Thymus (tissue), 11 donors: ENCODE measurements at regions not wholly inside any gene's neighbourhood (a gene's known extent, or its start where the extent isn't known, plus 50 kb on each side); places are given as distances from the start of the nearest gene placed in this dataset.

Experiments used
- DNase-seq, 9 donors: peaks; one replicate each; pipeline ENCODE4 v3.0.0-alpha.2; 2013; ENCODE audit warnings: low spot score in 9 of 9, low read depth in 6 of 9, missing footprints in 1 of 9
- H3K27ac ChIP-seq, 2 donors: one replicate each; pipeline ENCODE4 v1.5.1; 2013; ENCODE audit warnings: control low read depth in 1 of 2, low read depth in 1 of 2, low read length in 1 of 2, mild to moderate bottlenecking in 1 of 2, moderate library complexity in 1 of 2
- H3K27me3 ChIP-seq, 2 donors: one replicate each; pipeline ENCODE4 v1.5.1; 2013; ENCODE audit warnings: low read length in 1 of 2; ENCODE audit not compliant: control insufficient read depth in 2 of 2, insufficient read depth in 1 of 2
- H3K36me3 ChIP-seq, 2 donors: one replicate each; pipeline ENCODE4 v1.5.1; 2013; ENCODE audit warnings: low read length in 1 of 2, mild to moderate bottlenecking in 1 of 2, moderate library complexity in 1 of 2; ENCODE audit not compliant: control insufficient read depth in 2 of 2, insufficient read depth in 2 of 2
- H3K4me1 ChIP-seq, 2 donors: one replicate each; pipeline ENCODE4 v1.5.1; 2013; ENCODE audit warnings: low read length in 2 of 2; ENCODE audit not compliant: control insufficient read depth in 2 of 2, insufficient read depth in 2 of 2
- H3K4me3 ChIP-seq, 2 donors: one replicate each; pipeline ENCODE4 v1.5.1; 2013; ENCODE audit warnings: low read length in 2 of 2, control low read depth in 1 of 2, mild to moderate bottlenecking in 1 of 2
- H3K9me3 ChIP-seq, 2 donors: one replicate each; pipeline ENCODE4 v1.5.1; 2013; ENCODE audit warnings: low read length in 1 of 2, mild to moderate bottlenecking in 1 of 2; ENCODE audit not compliant: control insufficient read depth in 2 of 2, insufficient read depth in 1 of 2
- WGBS: extraction: QIAGEN DNeasy Blood & Tissue Kit; methylation state at CpG from one replicate; pipeline ENCODE4 v1.1.7; 2013; 5-methylcytosine and 5-hydroxymethylcytosine counted together
- donor health status: healthy.

DNA sequence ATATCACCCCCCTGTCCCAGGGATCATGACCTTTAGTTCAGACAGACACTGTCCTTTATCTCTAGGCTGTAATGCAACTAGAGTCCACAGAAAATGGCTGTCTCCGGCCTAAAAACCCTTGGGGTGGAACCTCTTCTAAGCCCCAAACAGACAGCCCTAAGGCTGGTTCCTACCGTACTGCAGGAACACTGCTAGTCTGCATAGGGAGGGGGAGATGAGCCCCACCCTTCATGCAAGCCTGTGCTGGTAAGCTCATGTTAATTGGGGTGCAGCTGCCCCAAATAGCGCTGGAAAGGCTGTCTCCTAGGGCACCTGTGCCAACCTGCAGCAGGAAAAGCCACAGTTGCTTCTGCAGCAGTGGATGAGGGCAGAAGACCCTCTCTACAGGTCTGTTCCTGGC is 252.1 kb upstream of the MDFIC2 start:
- Histone ChIP-seq H3K27me3 (no peaks in the 10 kb centered on the region), H3K27ac (no peak overlapping the region), H3K9me3 (no peaks in the 10 kb centered on the region), H3K36me3 (no peaks in the 10 kb centered on the region), H3K4me1 (no peaks in the 10 kb centered on the region), H3K4me3 (no peak overlapping the region)
- no peak for DNase-seq
- WGBS = 64% methylated on average over 3 of the region's 3 CpGs

GRCh38 chr3:70561796-70562195 is 249.4 kb upstream of the MDFIC2 start:
- H3K27ac ChIP-seq = no peak overlapping the region
- no peaks in the 10 kb centered on the region for H3K9me3 ChIP-seq
- no peaks in the 10 kb centered on the region for H3K27me3 ChIP-seq
- no peak for DNase-seq
- H3K4me3 ChIP-seq = no peak overlapping the region
- no peaks in the 10 kb centered on the region for H3K4me1 ChIP-seq
- H3K36me3 ChIP-seq = no peaks in the 10 kb centered on the region
- WGBS = 99% methylated on average over 3 of the region's 3 CpGs

DNA sequence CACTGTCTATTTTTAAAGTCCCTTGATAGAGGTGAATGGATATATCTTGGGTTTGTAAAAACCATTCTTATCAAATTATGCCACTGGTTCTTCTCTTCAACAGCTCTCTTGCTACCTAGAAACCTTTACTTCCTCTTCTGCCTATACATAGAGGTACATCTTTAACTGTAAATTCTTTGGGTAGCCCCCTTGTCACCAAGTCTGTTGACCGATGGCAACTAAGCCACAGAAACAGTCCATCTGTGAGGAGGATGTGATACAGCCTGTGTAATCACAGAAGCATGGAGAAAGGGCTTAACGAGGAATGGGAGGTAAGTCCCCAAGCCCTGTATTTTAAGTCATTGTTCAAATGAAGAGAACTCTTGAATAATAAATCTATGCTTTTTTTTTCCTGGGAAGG is 246.5 kb upstream of the MDFIC2 start:
- no peak overlapping the region for H3K4me3 ChIP-seq
- H3K4me1 ChIP-seq = no peaks in the 10 kb centered on the region
- no peak for DNase-seq
- no peak overlapping the region for H3K27ac ChIP-seq
- WGBS = 16% methylated on average over 2 of the region's 2 CpGs
- H3K27me3 ChIP-seq = no peaks in the 10 kb centered on the region
- no peaks in the 10 kb centered on the region for H3K36me3 ChIP-seq
- no peaks in the 10 kb centered on the region for H3K9me3 ChIP-seq

DNA sequence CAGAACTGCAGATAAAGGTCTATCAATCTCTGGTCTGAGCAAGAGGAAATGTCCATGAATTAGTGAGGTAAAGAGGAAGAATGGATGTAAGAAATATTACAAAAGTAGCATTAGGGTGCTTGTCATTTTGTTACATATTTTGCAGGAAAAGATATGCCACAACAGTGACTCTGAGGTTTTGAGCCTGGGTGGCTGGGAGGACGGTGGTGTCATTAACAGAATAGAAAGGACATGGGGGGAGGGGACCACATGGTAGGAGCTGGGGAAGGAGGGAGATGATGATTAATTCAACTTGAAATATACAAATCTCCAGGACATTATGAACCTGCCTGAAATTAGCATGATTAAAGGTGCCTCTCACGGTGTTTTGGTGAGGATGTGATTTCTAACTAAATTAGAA is 245.5 kb upstream of the MDFIC2 start:
- WGBS = 39% methylated on average over 2 of the region's 2 CpGs
- Histone ChIP-seq H3K27me3 (no peaks in the 10 kb centered on the region), H3K9me3 (no peaks in the 10 kb centered on the region), H3K4me1 (no peaks in the 10 kb centered on the region), H3K27ac (no peak overlapping the region), H3K4me3 (no peak overlapping the region), H3K36me3 (no peaks in the 10 kb centered on the region)
- no peak for DNase-seq

DNA sequence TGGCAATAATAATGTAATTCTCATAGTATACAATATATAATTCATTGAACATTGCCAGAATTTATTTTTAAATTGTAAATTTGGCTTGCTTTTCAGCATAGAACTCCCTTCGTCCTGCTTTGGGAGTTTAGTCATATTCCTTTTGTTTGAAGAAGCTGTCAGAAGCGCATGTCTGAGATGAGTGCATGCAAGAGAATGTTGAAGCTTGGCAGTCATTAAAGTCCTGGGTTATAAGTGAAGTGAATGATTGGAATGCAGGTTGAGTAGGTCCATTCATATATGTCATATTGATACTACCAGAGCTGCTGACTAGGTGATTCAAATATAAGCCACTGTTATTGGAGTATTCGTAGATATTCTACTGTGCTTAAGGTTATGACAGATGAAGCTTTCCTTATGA is 243.6 kb upstream of the MDFIC2 start:
- Histone ChIP-seq H3K36me3 (no peaks in the 10 kb centered on the region), H3K9me3 (no peaks in the 10 kb centered on the region), H3K27me3 (no peaks in the 10 kb centered on the region), H3K4me1 (no peaks in the 10 kb centered on the region), H3K27ac (no peak overlapping the region), H3K4me3 (no peak overlapping the region)
- no peak for DNase-seq
- 95% methylated on average over 3 of the region's 3 CpGs for WGBS

GRCh38 chr3:70554170-70554569 is 241.7 kb upstream of the MDFIC2 start:
- H3K4me3 ChIP-seq = no peak overlapping the region
- no peaks in the 10 kb centered on the region for H3K27me3 ChIP-seq
- no peaks in the 10 kb centered on the region for H3K9me3 ChIP-seq
- no peaks in the 10 kb centered on the region for H3K4me1 ChIP-seq
- DNase-seq = no peak
- no peaks in the 10 kb centered on the region for H3K36me3 ChIP-seq
- WGBS = 98% methylated on average over 1 of the region's 1 CpG
- no peak overlapping the region for H3K27ac ChIP-seq

GRCh38 chr3:70550723-70551319 is 238.4 kb upstream of the MDFIC2 start:
- H3K4me1 ChIP-seq = no peaks in the 10 kb centered on the region
- no peaks in the 10 kb centered on the region for H3K27me3 ChIP-seq
- no peaks in the 10 kb centered on the region for H3K36me3 ChIP-seq
- no peak overlapping the region for H3K4me3 ChIP-seq
- H3K9me3 ChIP-seq = no peaks in the 10 kb centered on the region
- no peak overlapping the region for H3K27ac ChIP-seq
- DNase-seq = peak; percentile 19 to 82 (median 65)
- 44% methylated on average over 9 of the region's 9 CpGs for WGBS

DNA sequence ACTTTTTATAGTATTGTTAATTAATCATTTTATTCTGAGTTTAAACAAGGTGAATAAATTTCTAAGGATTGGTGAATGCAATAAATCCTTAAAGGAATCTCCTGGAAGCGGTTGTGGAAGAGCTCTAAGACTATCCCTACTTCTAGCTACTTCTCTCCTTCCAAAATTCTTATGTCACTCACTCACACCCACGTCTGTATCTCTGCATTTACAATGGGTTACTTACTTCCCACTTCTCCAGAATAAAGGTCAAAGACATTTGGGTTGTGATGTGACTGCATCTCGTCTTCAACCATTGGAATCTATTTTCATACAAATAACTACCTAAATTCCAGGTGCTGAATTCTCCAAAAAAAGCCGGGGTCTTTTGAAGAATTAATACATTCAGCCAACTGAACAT is 234.2 kb upstream of the MDFIC2 start:
- no peak for DNase-seq
- Histone ChIP-seq H3K36me3 (no peaks in the 10 kb centered on the region), H3K4me3 (no peak overlapping the region), H3K4me1 (peaks cover 0 to 4% of the 10 kb centered on the region in 2 donors), H3K27me3 (no peaks in the 10 kb centered on the region), H3K27ac (no peak overlapping the region), H3K9me3 (peaks cover 0 to 8% of the 10 kb centered on the region in 2 donors)
- 92% methylated on average over 4 of the region's 4 CpGs for WGBS

GRCh38 chr3:70543493-70543892 is 231.1 kb upstream of the MDFIC2 start:
- Histone ChIP-seq H3K9me3 (peaks cover 0 to 8% of the 10 kb centered on the region in 2 donors), H3K4me1 (peaks cover 0 to 4% of the 10 kb centered on the region in 2 donors), H3K27ac (no peak overlapping the region), H3K4me3 (no peak overlapping the region), H3K36me3 (no peaks in the 10 kb centered on the region), H3K27me3 (no peaks in the 10 kb centered on the region)
- no peak for DNase-seq
- WGBS = 96% methylated on average over 2 of the region's 2 CpGs

- Histone ChIP-seq H3K27me3 (no peaks in the 10 kb centered on the region), H3K36me3 (no peaks in the 10 kb centered on the region), H3K4me3 (no peak overlapping the region), H3K27ac (no peak overlapping the region), H3K4me1 (peaks cover 0 to 4% of the 10 kb centered on the region in 2 donors), H3K9me3 (peaks cover 0 to 8% of the 10 kb centered on the region in 2 donors)
- DNase-seq = no peak
- 97% methylated on average over 2 of the region's 2 CpGs for WGBS
Measured at GRCh38 chr3:70539908-70540307, 227.5 kb upstream of the MDFIC2 start.
